ENCODE measurements at regions not wholly inside any gene's neighbourhood (a gene's known extent, or its start where the extent isn't known, plus 50 kb on each side); places are given as distances from the start of the nearest gene placed in this dataset.

DNA sequence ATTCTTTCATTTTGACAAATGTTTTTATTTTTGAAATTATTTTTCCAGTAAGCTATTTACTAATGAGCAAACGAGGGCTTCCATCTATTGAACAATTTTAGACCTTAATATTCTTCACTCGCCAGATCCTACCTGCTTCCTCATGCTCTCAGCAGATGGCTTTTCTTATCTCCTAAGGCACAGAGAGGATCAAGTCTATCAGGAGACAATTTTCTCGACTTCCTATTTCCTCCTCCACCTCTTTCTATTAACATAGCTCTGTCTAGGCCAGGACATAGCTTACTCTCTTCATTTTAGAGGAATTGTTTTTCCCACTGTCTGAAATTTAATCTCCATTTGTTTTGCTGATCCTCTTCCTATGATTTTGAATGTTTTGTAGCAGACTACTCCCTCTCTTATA lies 87.0 kb upstream of the MAN1A1 start:
- Histone ChIP-seq H3K27me3 (ENCODE audit: insufficient read depth, low read length) (no peaks in the 10 kb centered on the region), H2AK5ac (ENCODE audit: insufficient read length, low read length) (no peak overlapping the region), H3K4ac (ENCODE audit: low read depth, low read length) (no peak overlapping the region), H3K18ac (ENCODE audit: insufficient read length, low read depth, low read length) (no peak overlapping the region), H4K5ac (ENCODE audit: insufficient read length, low read depth, low read length) (no peak overlapping the region), H3K79me1 (ENCODE audit: insufficient read depth, low read depth, low read length, poor library complexity, severe bottlenecking) (no peaks in the 10 kb centered on the region), H4K20me1 (ENCODE audit: control insufficient read depth, insufficient read depth, insufficient read length) (no peaks in the 10 kb centered on the region), H3K9me3 (ENCODE audit: control insufficient read depth, low read depth, low read length) (no peaks in the 10 kb centered on the region), H3K27ac (ENCODE audit: insufficient read length, low read depth, low read length) (no peak overlapping the region), H2AFZ (ENCODE audit: low read length) (no peak overlapping the region), H4K91ac (ENCODE audit: insufficient read length, low read depth, low read length) (no peak overlapping the region), H3K14ac (ENCODE audit: insufficient read depth, low read length) (no peak overlapping the region), H2BK5ac (ENCODE audit: insufficient read length, low read length) (no peak overlapping the region), H4K8ac (replicated peaks; ENCODE audit: insufficient read length, low read depth, low read length) (no peak overlapping the region), H3K23ac (ENCODE audit: insufficient read length, low read depth, low read length) (no peak overlapping the region), H3K4me1 (ENCODE audit: insufficient read depth, low read length) (no peaks in the 10 kb centered on the region), H3K4me2 (ENCODE audit: insufficient read depth, insufficient read length, low read length) (no peak overlapping the region), H2BK15ac (ENCODE audit: low read depth, low read length) (no peak overlapping the region), H3T11ph (ENCODE audit: low read length) (no peak overlapping the region), H3K23me2 (ENCODE audit: insufficient read length, low read depth, low read length, poor library complexity, severe bottlenecking) (no peaks in the 10 kb centered on the region), H3K79me2 (ENCODE audit: insufficient read depth, low read length) (no peaks in the 10 kb centered on the region), H2BK20ac (ENCODE audit: low read depth, low read length, poor library complexity, severe bottlenecking) (no peak overlapping the region), H3K56ac (ENCODE audit: insufficient read length, low read depth, low read length) (no peak overlapping the region), H3K9ac (ENCODE audit: extremely low read depth, insufficient read length, low read length) (no peak overlapping the region), H2BK120ac (ENCODE audit: low read depth, low read length, poor library complexity, severe bottlenecking) (no peak overlapping the region), H2BK12ac (ENCODE audit: insufficient read length, low read depth, low read length) (no peak overlapping the region)
- Mint-ChIP-seq H3K27ac (no peak overlapping the region), H3K4me1 (no peaks in the 10 kb centered on the region), H3K4me3 (no peak overlapping the region), H3K36me3 (ENCODE audit: insufficient read depth in 1 of 3, low read depth in 3 of 3) (no peaks in the 10 kb centered on the region; a peak in 1 of 7 replicates), H3K9me3 (no peaks in the 10 kb centered on the region; a peak in 1 of 5 replicates), H3K27me3 (ENCODE audit: low read depth) (no peaks in the 10 kb centered on the region)
- no peak for DNase-seq
- no CpG with 5 or more reads among the region's 3 CpGs for WGBS (ENCODE audit: extremely low coverage, insufficient read length, low lambda C conversion rate)
- TF ChIP-seq CTCF (conservative IDR thresholded peaks at IDR 0.05), result no peak

Data from H9 (cell line).